Right forelimb (tissue), 1 donor: ENCODE measurements at regions not wholly inside any gene's neighbourhood (a gene's known extent, or its start where the extent isn't known, plus 50 kb on each side); places are given as distances from the start of the nearest gene placed in this dataset.
A peak's percentile ranks its signal among the peaks of the same experiment; 100 is the strongest.

Experiments used
- DNase-seq: peaks from one replicate; pipeline ENCODE4 v3.0.0-alpha.2; 2018

- DNase-seq = no peak
Measured at GRCh38 chr12:127268706-127269425, 998.1 kb upstream of the TMEM132C start.

- no peak for DNase-seq
Measured at GRCh38 chr12:127270193-127270592, 996.8 kb upstream of the TMEM132C start.

- no peak for DNase-seq
Measured at GRCh38 chr12:127271776-127272175, 995.2 kb upstream of the TMEM132C start.

- DNase-seq = no peak
Measured at GRCh38 chr12:127272864-127273263, 994.1 kb upstream of the TMEM132C start.

GRCh38 chr12:127273626-127274025 is 993.3 kb upstream of the TMEM132C start:
- no peak for DNase-seq

- no peak for DNase-seq
Measured at GRCh38 chr12:127275416-127275815, 991.6 kb upstream of the TMEM132C start.

GRCh38 chr12:127277882-127278281 is 989.1 kb upstream of the TMEM132C start:
- DNase-seq = no peak

GRCh38 chr12:127278351-127278750 is 988.6 kb upstream of the TMEM132C start:
- no peak for DNase-seq

GRCh38 chr12:127280393-127281275 is 986.3 kb upstream of the TMEM132C start:
- DNase-seq = peak; percentile 49

GRCh38 chr12:127282786-127283565 is 984.0 kb upstream of the TMEM132C start:
- no peak for DNase-seq

- DNase-seq = no peak
Measured at GRCh38 chr12:127284021-127284420, 982.9 kb upstream of the TMEM132C start.

- no peak for DNase-seq
Measured at GRCh38 chr12:127284870-127285431, 982.0 kb upstream of the TMEM132C start.

- no peak for DNase-seq
Measured at GRCh38 chr12:127286281-127286680, 980.7 kb upstream of the TMEM132C start.

GRCh38 chr12:127287256-127287655 is 979.7 kb upstream of the TMEM132C start:
- no peak for DNase-seq

- DNase-seq = no peak
Measured at GRCh38 chr12:127290251-127290650, 976.7 kb upstream of the TMEM132C start.

GRCh38 chr12:127292736-127293135 is 974.2 kb upstream of the TMEM132C start:
- DNase-seq = no peak

- DNase-seq = peak; percentile 68
Measured at GRCh38 chr12:127293507-127294310, 973.3 kb upstream of the TMEM132C start.

- DNase-seq = no peak
Measured at GRCh38 chr12:127294651-127295210, 972.2 kb upstream of the TMEM132C start.

- no peak for DNase-seq
Measured at GRCh38 chr12:127295630-127296029, 971.3 kb upstream of the TMEM132C start.

GRCh38 chr12:127296591-127296990 is 970.4 kb upstream of the TMEM132C start:
- no peak for DNase-seq

- no peak for DNase-seq
Measured at GRCh38 chr12:127297327-127297726, 969.6 kb upstream of the TMEM132C start.

GRCh38 chr12:127300075-127300474 is 966.9 kb upstream of the TMEM132C start:
- DNase-seq = no peak
